GM23248 (cell line): ENCODE measurements at regions not wholly inside any gene's neighbourhood (a gene's known extent, or its start where the extent isn't known, plus 50 kb on each side); places are given as distances from the start of the nearest gene placed in this dataset.

ENCODE experiments used
- EZH2 ChIP-seq: fragments of 200-600 bp; sonication (generic); IDR thresholded peaks from 2 replicates; pipeline ENCODE4 v1.6.1; 2018; ENCODE audit warnings: antibody characterized with exemption, mild to moderate bottlenecking; ENCODE audit not compliant: insufficient read depth, poor library complexity, severe bottlenecking
- EZH2phosphoT487 ChIP-seq: fragments of 200-600 bp; sonication (generic); IDR thresholded peaks from 2 replicates; pipeline ENCODE4 v1.6.1; 2018; ENCODE audit warnings: antibody characterized with exemption, moderate library complexity, mild to moderate bottlenecking, low read depth; ENCODE audit not compliant: insufficient read depth

DNA sequence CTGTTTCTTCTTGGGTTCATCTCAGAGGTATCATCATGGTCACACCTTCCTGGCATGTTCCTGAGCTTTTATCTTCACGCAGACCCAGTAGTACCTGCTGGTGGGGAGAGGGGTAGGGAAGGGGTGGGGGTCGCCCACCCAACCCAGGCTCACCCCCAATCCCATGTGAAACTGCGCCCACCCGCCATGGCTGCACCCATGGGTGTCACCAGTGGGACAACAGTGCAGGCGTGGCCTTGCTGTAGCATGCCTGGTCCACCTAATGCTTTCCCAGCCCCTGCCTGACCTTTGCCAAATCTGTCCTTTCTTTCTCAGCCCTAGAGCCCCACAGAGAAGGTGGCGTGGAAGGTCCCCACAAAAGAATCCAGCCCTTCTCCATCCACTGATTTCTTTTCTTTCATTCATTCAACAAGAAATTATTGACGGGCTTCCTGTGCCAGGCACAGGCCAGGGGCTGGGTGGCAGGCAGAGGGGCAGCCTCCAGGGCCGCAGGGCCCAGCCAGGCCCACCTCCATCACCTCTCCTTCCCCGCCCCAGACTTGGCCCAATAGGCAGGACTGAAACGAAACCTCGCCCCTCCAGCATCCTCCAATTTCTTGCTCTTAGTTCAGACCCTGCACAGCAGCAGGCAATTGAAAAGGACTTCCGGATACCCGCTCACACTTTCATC lies 79.1 kb upstream of the TNRC6C start:
- no peak for TF ChIP-seq EZH2
- TF ChIP-seq EZH2phosphoT487: no peak
